Mesenchymal stem cell (in vitro differentiated cells and primary cell): ENCODE measurements at regions not wholly inside any gene's neighbourhood (a gene's known extent, or its start where the extent isn't known, plus 50 kb on each side); places are given as distances from the start of the nearest gene placed in this dataset.

Experiments used
- DNase-seq: peaks from one replicate; pipeline ENCODE4 v3.0.0-alpha.2; 2013
- H2AFZ ChIP-seq: one replicate; pipeline ENCODE4 v1.6.1; 2013; ENCODE audit warnings: low read depth, mild to moderate bottlenecking, control low read depth, inconsistent platforms, low read length, moderate library complexity
- H2AK5ac ChIP-seq: 2 replicates; pipeline ENCODE4 v1.6.1; 2013; ENCODE audit warnings: low read length, moderate library complexity, mild to moderate bottlenecking, inconsistent platforms; ENCODE audit not compliant: severe bottlenecking
- H2BK120ac ChIP-seq: one replicate; pipeline ENCODE4 v1.6.1; 2013; ENCODE audit warnings: low read depth, mild to moderate bottlenecking, inconsistent platforms, low read length, moderate library complexity
- H2BK12ac ChIP-seq, 2 experiments: one replicate each; pipeline ENCODE4 v1.6.1; 2013; ENCODE audit warnings: inconsistent platforms in 2 of 2, low read length in 2 of 2, mild to moderate bottlenecking in 2 of 2, moderate library complexity in 2 of 2, control low read depth in 1 of 2
- H2BK15ac ChIP-seq: one replicate; pipeline ENCODE4 v1.6.1; 2013; ENCODE audit warnings: mild to moderate bottlenecking, low read depth, inconsistent platforms; ENCODE audit not compliant: poor library complexity, severe bottlenecking
- H2BK5ac ChIP-seq: 2 replicates; pipeline ENCODE4 v1.6.1; 2013; ENCODE audit warnings: low read depth, mild to moderate bottlenecking, low read length, control low read depth, inconsistent platforms; ENCODE audit not compliant: poor library complexity, severe bottlenecking
- H3K14ac ChIP-seq, 2 experiments: one replicate each; pipeline ENCODE4 v1.6.1; 2013; ENCODE audit warnings: inconsistent platforms in 2 of 2, low read length in 2 of 2, control low read depth in 1 of 2, mild to moderate bottlenecking in 1 of 2, moderate library complexity in 1 of 2
- H3K18ac ChIP-seq, 2 experiments: one replicate each; pipeline ENCODE4 v1.6.1; 2013; ENCODE audit warnings: inconsistent platforms in 2 of 2, low read length in 2 of 2, control low read depth in 1 of 2, low read depth in 1 of 2, mild to moderate bottlenecking in 1 of 2
- H3K23ac ChIP-seq, 2 experiments: one replicate each; pipeline ENCODE4 v1.6.1; 2013; ENCODE audit warnings: inconsistent platforms in 2 of 2, low read length in 2 of 2, mild to moderate bottlenecking in 2 of 2, moderate library complexity in 2 of 2, control low read depth in 1 of 2
- H3K27ac ChIP-seq: 2 replicates; pipeline ENCODE4 v1.5.1; 2013; ENCODE audit warnings: mild to moderate bottlenecking, moderate library complexity, low read length, control low read depth, inconsistent platforms; ENCODE audit not compliant: poor library complexity, severe bottlenecking
- H3K27me3 ChIP-seq, 2 experiments: 2 replicates each; pipeline versions ENCODE4 v1.6.1 to v1.7.0; 2013; ENCODE audit warnings: low read length in 2 of 2, mild to moderate bottlenecking in 2 of 2, moderate library complexity in 2 of 2, control low read depth in 1 of 2, inconsistent platforms in 1 of 2; ENCODE audit not compliant: control insufficient read depth in 1 of 2, insufficient read depth in 1 of 2
- H3K36me3 ChIP-seq, 2 experiments: 2 replicates each; pipeline versions ENCODE4 v1.6.1 to v1.7.0; 2013; ENCODE audit warnings: low read length in 2 of 2, control low read depth in 1 of 2, inconsistent platforms in 1 of 2, low read depth in 1 of 2, mild to moderate bottlenecking in 1 of 2; ENCODE audit not compliant: insufficient read depth in 2 of 2, control insufficient read depth in 1 of 2
- H3K4ac ChIP-seq, 2 experiments: one replicate each; pipeline ENCODE4 v1.6.1; 2013; ENCODE audit warnings: inconsistent platforms in 2 of 2, low read length in 2 of 2, mild to moderate bottlenecking in 2 of 2, moderate library complexity in 2 of 2, control low read depth in 1 of 2, low read depth in 1 of 2
- H3K4me1 ChIP-seq: 2 replicates; pipeline ENCODE4 v1.6.1; 2013; ENCODE audit warnings: low read depth, low read length, control low read depth; ENCODE audit not compliant: control insufficient read depth, insufficient read depth
- H3K4me2 ChIP-seq: 2 replicates; pipeline ENCODE4 v1.6.1; 2013; ENCODE audit warnings: low read length, mild to moderate bottlenecking, inconsistent platforms; ENCODE audit not compliant: poor library complexity, severe bottlenecking
- H3K4me3 ChIP-seq, 2 experiments: 2 replicates each; pipeline versions ENCODE4 v1.5.1 to v1.7.0; 2013; ENCODE audit warnings: low read length in 2 of 2, mild to moderate bottlenecking in 2 of 2, control low read depth in 1 of 2, low read depth in 1 of 2; ENCODE audit not compliant: insufficient read depth in 1 of 2
- H3K79me1 ChIP-seq: replicated peaks from 2 replicates; pipeline ENCODE4 v1.6.1; 2013; ENCODE audit warnings: mild to moderate bottlenecking, control low read depth, low read length, inconsistent platforms; ENCODE audit not compliant: poor library complexity, severe bottlenecking
- H3K9ac ChIP-seq: 2 replicates; pipeline ENCODE4 v1.7.0; 2013; ENCODE audit warnings: mild to moderate bottlenecking, low read length, moderate library complexity
- H3K9me3 ChIP-seq: 2 replicates; pipeline ENCODE4 v1.7.0; 2013; ENCODE audit warnings: mild to moderate bottlenecking, low read length; ENCODE audit not compliant: control insufficient read depth
- H4K8ac ChIP-seq: one replicate; pipeline ENCODE4 v1.6.1; 2013; ENCODE audit warnings: inconsistent platforms, mild to moderate bottlenecking, low read length, moderate library complexity
- H4K91ac ChIP-seq: one replicate; pipeline ENCODE4 v1.6.1; 2013; ENCODE audit warnings: mild to moderate bottlenecking, low read length, inconsistent platforms
- WGBS: methylation state at CpG from one replicate; pipeline ENCODE4 v1.1.7; 2013; ENCODE audit warnings: mixed read lengths; 5-methylcytosine and 5-hydroxymethylcytosine counted together

DNA sequence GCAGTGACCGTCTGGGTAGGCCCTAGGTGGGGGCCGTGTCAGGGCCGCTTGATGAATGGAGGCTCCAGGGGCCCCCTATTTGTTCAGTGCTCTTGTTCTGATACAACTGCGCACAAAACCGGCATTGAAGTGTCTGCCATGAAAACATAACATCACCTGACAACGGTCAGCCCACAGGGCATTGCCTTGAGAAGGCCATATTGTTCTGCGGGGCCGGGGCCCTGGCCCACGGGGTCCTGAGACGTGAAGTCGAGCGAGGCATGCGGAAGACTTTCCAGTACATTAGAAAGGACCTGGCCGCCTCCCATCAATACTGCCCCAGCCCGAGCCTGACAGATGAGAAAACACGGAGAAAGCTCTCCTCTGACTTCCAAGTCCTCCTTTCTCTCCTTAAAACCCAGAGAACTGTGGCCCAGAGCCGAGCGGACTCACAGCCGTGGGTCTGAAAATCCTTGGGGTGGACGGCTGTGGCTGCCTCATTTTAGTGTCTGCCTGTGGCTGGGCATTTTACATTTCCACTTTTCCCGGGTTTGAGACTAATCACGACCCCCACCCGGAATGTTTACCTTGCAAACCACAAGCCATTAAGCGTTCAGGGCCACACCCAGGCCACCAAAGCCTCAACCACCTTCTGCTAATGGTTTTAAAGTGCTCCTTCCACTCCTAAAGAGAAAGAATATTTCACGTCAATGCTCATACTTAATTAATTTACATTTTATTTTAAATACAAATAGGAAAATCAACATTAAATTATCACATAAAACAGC is 391.0 kb upstream of the IRX2 start:
- 85% methylated on average over 24 of the region's 25 CpGs for WGBS
- H4K8ac ChIP-seq: no peak overlapping the region

DNA sequence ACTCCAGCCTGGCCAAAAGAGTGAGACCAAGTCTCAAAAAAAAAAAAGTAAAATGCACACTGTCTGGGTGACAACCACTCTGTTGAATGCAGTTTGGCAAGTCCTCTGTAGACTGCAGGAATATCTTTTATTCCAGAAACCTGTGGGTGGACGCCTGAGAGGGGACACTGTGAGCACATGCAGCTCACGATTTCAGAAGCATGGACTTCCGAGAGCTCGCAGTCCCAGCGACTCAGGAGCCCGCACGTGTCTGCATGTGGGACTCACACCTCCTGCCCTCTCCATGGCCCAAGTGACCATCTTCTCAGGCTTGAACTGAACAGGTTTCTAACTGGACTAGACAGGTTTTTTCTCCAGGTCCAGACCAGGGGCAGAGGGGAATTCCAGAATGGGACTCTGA is 388.6 kb upstream of the IRX2 start:
- no peak overlapping the region for H3K18ac ChIP-seq
- no peak overlapping the region for H2AFZ ChIP-seq
- H3K27ac ChIP-seq: no peak overlapping the region
- no peak overlapping the region for H2AK5ac ChIP-seq
- no peak overlapping the region for H2BK12ac ChIP-seq
- no peak overlapping the region for H4K91ac ChIP-seq
- H3K9me3 ChIP-seq: no peaks in the 10 kb centered on the region
- H3K79me1 ChIP-seq: no peaks in the 10 kb centered on the region
- no peaks in the 10 kb centered on the region for H3K27me3 ChIP-seq
- DNase-seq: no peak
- H3K14ac ChIP-seq: no peak overlapping the region
- H3K9ac ChIP-seq: no peak overlapping the region
- H4K8ac ChIP-seq: no peak overlapping the region
- no peaks in the 10 kb centered on the region for H3K4me1 ChIP-seq
- H2BK5ac ChIP-seq: no peak overlapping the region
- H3K4ac ChIP-seq: no peak overlapping the region
- no peak overlapping the region for H3K4me3 ChIP-seq
- no peaks in the 10 kb centered on the region for H3K36me3 ChIP-seq
- no peak overlapping the region for H2BK15ac ChIP-seq
- H2BK120ac ChIP-seq: no peak overlapping the region
- H3K23ac ChIP-seq: no peak overlapping the region
- H3K4me2 ChIP-seq: no peak overlapping the region
- 91% methylated on average over 7 of the region's 7 CpGs for WGBS

More for the DNA sequence above, 391.0 kb upstream of the IRX2 start:
- Histone ChIP-seq H3K4me1 (no peaks in the 10 kb centered on the region), H2BK120ac (no peak overlapping the region), H3K9me3 (peaks cover 4% of the 10 kb centered on the region), H2BK15ac (no peak overlapping the region), H3K14ac (no peak overlapping the region), H2AFZ (no peak overlapping the region), H3K79me1 (no peaks in the 10 kb centered on the region), H3K23ac (no peak overlapping the region), H3K18ac (no peak overlapping the region), H3K27me3 (no peaks in the 10 kb centered on the region), H3K4me3 (no peak overlapping the region), H3K36me3 (no peaks in the 10 kb centered on the region), H3K4me2 (no peak overlapping the region), H3K27ac (no peak overlapping the region), H3K4ac (no peak overlapping the region), H3K9ac (no peak overlapping the region), H2AK5ac (no peak overlapping the region), H2BK12ac (no peak overlapping the region), H4K91ac (no peak overlapping the region), H2BK5ac (no peak overlapping the region)
- DNase-seq: no peak

DNA sequence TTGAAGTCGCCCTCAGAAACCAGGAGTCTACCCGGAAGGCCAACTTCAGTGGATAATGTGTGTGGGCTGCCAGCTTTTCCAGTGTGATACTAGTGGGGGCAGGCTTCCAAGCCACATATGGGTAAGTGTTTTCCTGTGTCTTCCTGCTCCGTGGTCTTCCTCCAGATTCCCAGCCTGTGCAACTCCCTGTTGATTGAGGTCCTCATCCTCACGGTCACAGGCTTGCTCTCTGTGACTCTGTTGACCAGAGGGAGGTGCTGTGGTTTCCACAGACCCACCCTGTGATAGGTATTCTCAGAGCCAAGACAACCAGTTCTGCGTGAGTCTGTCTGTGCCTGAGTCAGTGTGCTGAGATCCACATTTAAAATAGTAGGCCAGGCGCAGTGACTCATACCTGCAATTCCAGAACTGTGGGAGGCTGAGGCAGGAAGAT is 388.0 kb upstream of the IRX2 start:
- Histone ChIP-seq H3K9me3 (no peaks in the 10 kb centered on the region), H3K4ac (no peak overlapping the region), H3K18ac (no peak overlapping the region), H2BK5ac (no peak overlapping the region), H3K79me1 (no peaks in the 10 kb centered on the region), H3K27ac (no peak overlapping the region), H3K14ac (no peak overlapping the region), H4K8ac (no peak overlapping the region), H2AK5ac (no peak overlapping the region), H2BK120ac (no peak overlapping the region), H3K27me3 (no peaks in the 10 kb centered on the region), H2AFZ (no peak overlapping the region), H3K36me3 (no peaks in the 10 kb centered on the region), H3K4me3 (no peak overlapping the region), H3K4me1 (no peaks in the 10 kb centered on the region), H2BK12ac (no peak overlapping the region), H3K9ac (no peak overlapping the region), H2BK15ac (no peak overlapping the region), H3K23ac (no peak overlapping the region), H3K4me2 (no peak overlapping the region), H4K91ac (no peak overlapping the region)
- WGBS: 76% methylated on average over 6 of the region's 6 CpGs
- DNase-seq: no peak

DNA sequence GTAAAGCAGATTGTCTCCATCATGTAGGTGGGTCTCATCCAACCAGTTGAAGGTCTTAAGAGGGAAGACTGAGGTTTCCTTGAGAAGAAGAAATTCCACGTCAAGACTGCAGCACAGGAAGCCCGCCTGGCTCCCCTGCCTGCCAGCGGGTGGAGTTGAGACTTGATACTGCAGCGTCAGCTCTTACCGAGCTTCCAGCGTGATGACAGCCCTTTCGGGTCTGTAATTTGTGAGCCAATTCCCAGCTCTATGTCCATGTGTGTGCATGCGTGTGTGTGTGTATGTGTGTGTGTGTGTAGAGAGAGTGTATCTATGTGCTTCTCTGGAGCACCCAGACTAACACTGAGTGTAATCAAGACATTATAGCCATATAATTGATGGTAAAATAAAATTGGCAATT is 379.7 kb upstream of the IRX2 start:
- no peak overlapping the region for H3K9ac ChIP-seq
- H2BK120ac ChIP-seq: no peak overlapping the region
- no peak overlapping the region for H2BK5ac ChIP-seq
- no peak overlapping the region for H2AFZ ChIP-seq
- no peak overlapping the region for H3K27ac ChIP-seq
- no peak overlapping the region for H3K4ac ChIP-seq
- no peak overlapping the region for H2BK12ac ChIP-seq
- no peak overlapping the region for H4K91ac ChIP-seq
- no peak overlapping the region for H3K23ac ChIP-seq
- no peak for DNase-seq
- H3K18ac ChIP-seq: no peak overlapping the region
- 46% methylated on average over 8 of the region's 8 CpGs for WGBS
- H3K27me3 ChIP-seq: no peaks in the 10 kb centered on the region
- H2AK5ac ChIP-seq: no peak overlapping the region
- no peaks in the 10 kb centered on the region for H3K36me3 ChIP-seq
- no peak overlapping the region for H3K4me3 ChIP-seq
- no peak overlapping the region for H3K4me2 ChIP-seq
- no peaks in the 10 kb centered on the region for H3K9me3 ChIP-seq
- no peaks in the 10 kb centered on the region for H3K4me1 ChIP-seq
- no peaks in the 10 kb centered on the region for H3K79me1 ChIP-seq
- no peak overlapping the region for H3K14ac ChIP-seq
- no peak overlapping the region for H4K8ac ChIP-seq
- H2BK15ac ChIP-seq: no peak overlapping the region
